GM23338 (cell line): ENCODE measurements at regions not wholly inside any gene's neighbourhood (a gene's known extent, or its start where the extent isn't known, plus 50 kb on each side); places are given as distances from the start of the nearest gene placed in this dataset.

Experiments used
- ATAC-seq: fragments of 200-7000 bp; cut with Tn5 transposase; 3 replicates; pipeline ENCODE4 v1.9.1; 2020
- DNase-seq: peaks from one replicate; pipeline ENCODE4 v3.0.0-alpha.2; 2015; ENCODE audit warnings: low spot score
- H2AFZ ChIP-seq: fragments of 200-600 bp; sonication (generic); 2 replicates; pipeline ENCODE4 v1.8.0; 2016; ENCODE audit warnings: antibody characterized with exemption, mild to moderate bottlenecking, moderate library complexity
- H3F3A ChIP-seq: fragments of 200-600 bp; sonication (generic); replicated peaks from 2 replicates; pipeline ENCODE4 v1.8.0; 2017; ENCODE audit warnings: antibody characterized with exemption, mixed run types, low read depth
- H3K27ac ChIP-seq: fragments of 200-600 bp; sonication (generic); 2 replicates; pipeline ENCODE4 v1.6.1; 2016; ENCODE audit warnings: low read depth
- H3K27me3 ChIP-seq: fragments of 200-600 bp; sonication (generic); 2 replicates; pipeline ENCODE4 v1.8.0; 2016; ENCODE audit warnings: mild to moderate bottlenecking, mixed run types, moderate library complexity; ENCODE audit not compliant: insufficient read depth
- H3K36me3 ChIP-seq: fragments of 200-600 bp; sonication (generic); 2 replicates; pipeline ENCODE4 v1.8.0; 2016; ENCODE audit warnings: mild to moderate bottlenecking; ENCODE audit not compliant: insufficient read depth
- H3K4me1 ChIP-seq: fragments of 200-600 bp; sonication (generic); 2 replicates; pipeline ENCODE4 v1.8.0; 2016; ENCODE audit warnings: mild to moderate bottlenecking, moderate library complexity; ENCODE audit not compliant: insufficient read depth
- H3K4me2 ChIP-seq: fragments of 200-600 bp; sonication (generic); 2 replicates; pipeline ENCODE4 v1.7.1; 2017; ENCODE audit warnings: mixed run types
- H3K4me3 ChIP-seq: fragments of 200-600 bp; sonication (generic); 2 replicates; pipeline ENCODE4 v1.6.1; 2016; ENCODE audit warnings: mixed run types
- H3K79me2 ChIP-seq: fragments of 200-600 bp; sonication (generic); replicated peaks from 2 replicates; pipeline ENCODE4 v1.8.0; 2017; ENCODE audit warnings: mild to moderate bottlenecking; ENCODE audit not compliant: insufficient read depth
- H3K9me2 ChIP-seq: fragments of 200-600 bp; sonication (generic); 2 replicates; pipeline ENCODE4 v1.8.0; 2017; ENCODE audit not compliant: insufficient read depth
- H4K20me1 ChIP-seq: fragments of 200-600 bp; sonication (generic); replicated peaks from 2 replicates; pipeline ENCODE4 v1.8.0; 2017; ENCODE audit warnings: mild to moderate bottlenecking; ENCODE audit not compliant: insufficient read depth
- H3K27ac Mint-ChIP-seq: 2 replicates; pipeline ENCODE4 v1.8.0; 2020; ENCODE audit warnings: inconsistent platforms, mild to moderate bottlenecking, moderate library complexity, mixed read lengths
- H3K27me3 Mint-ChIP-seq: 3 replicates; pipeline ENCODE4 v1.8.0; 2022; ENCODE audit warnings: low read depth, mild to moderate bottlenecking, moderate library complexity, mixed read lengths, inconsistent platforms; ENCODE audit not compliant: insufficient read depth, poor library complexity
- H3K36me3 Mint-ChIP-seq: 3 replicates; pipeline ENCODE4 v1.8.0; 2021; ENCODE audit warnings: low read depth, mild to moderate bottlenecking, inconsistent platforms, moderate library complexity, mixed read lengths
- H3K4me1 Mint-ChIP-seq: 3 replicates; pipeline ENCODE4 v1.8.0; 2020; ENCODE audit warnings: mild to moderate bottlenecking, inconsistent platforms, mixed read lengths
- H3K4me3 Mint-ChIP-seq: 3 replicates; pipeline ENCODE4 v1.8.0; 2021; ENCODE audit warnings: moderate library complexity, mild to moderate bottlenecking, inconsistent platforms, mixed read lengths
- H3K9me3 Mint-ChIP-seq: 3 replicates; pipeline ENCODE4 v1.8.0; 2020; ENCODE audit warnings: moderate library complexity, mild to moderate bottlenecking, inconsistent platforms, mixed read lengths
- CREB1 ChIP-seq: fragments of 250-450 bp; sonication (Bioruptor Pico); IDR thresholded peaks from 2 replicates; pipeline ENCODE4 v1.5.0; 2020; ENCODE audit warnings: low read depth, mild to moderate bottlenecking, moderate library complexity
- CTCF ChIP-seq, 2 experiments: fragments of 200-600 bp in 1 of 2; sonication (generic) in 1 of 2; conservative IDR thresholded peaks; 2 replicates each; pipeline versions ENCODE4 v1.5.1 to v1.6.1; 2016 to 2017; ENCODE audit warnings: antibody characterized with exemption in 2 of 2, low read depth in 2 of 2, mild to moderate bottlenecking in 2 of 2, moderate library complexity in 1 of 2
- EZH2 ChIP-seq: fragments of 200-600 bp; sonication (generic); IDR thresholded peaks from one replicate; pipeline ENCODE4 v1.8.0; 2017; ENCODE audit warnings: antibody characterized with exemption, mild to moderate bottlenecking, low read depth; ENCODE audit not compliant: unreplicated experiment
- EZH2phosphoT487 ChIP-seq: fragments of 200-600 bp; sonication (generic); IDR thresholded peaks from one replicate; pipeline ENCODE4 v1.8.1; 2018; ENCODE audit warnings: antibody characterized with exemption; ENCODE audit not compliant: unreplicated experiment
- JUNB ChIP-seq: IDR thresholded peaks from one replicate; pipeline ENCODE4 v1.6.1; 2016; ENCODE audit warnings: antibody characterized with exemption; ENCODE audit not compliant: unreplicated experiment
- NANOG ChIP-seq: IDR thresholded peaks from 2 replicates; pipeline ENCODE4 v1.6.1; 2016; ENCODE audit warnings: antibody characterized with exemption, borderline replicate concordance
- POLR2AphosphoS5 ChIP-seq: IDR thresholded peaks from 2 replicates; pipeline ENCODE4 v1.6.1; 2016; ENCODE audit warnings: antibody characterized with exemption, low read depth
- REST ChIP-seq: IDR thresholded peaks from one replicate; pipeline ENCODE4 v1.6.1; 2018; ENCODE audit warnings: antibody characterized with exemption; ENCODE audit not compliant: unreplicated experiment
- STAT1 ChIP-seq: IDR thresholded peaks from one replicate; pipeline ENCODE4 v1.6.1; 2016; ENCODE audit warnings: antibody characterized with exemption; ENCODE audit not compliant: unreplicated experiment
- ZNF114 ChIP-seq: fragments of 250-450 bp; sonication (Bioruptor Pico); IDR thresholded peaks from 2 replicates; pipeline ENCODE4 v1.5.0; 2020; ENCODE audit warnings: mild to moderate bottlenecking, moderate library complexity
- ZNF331 ChIP-seq: fragments of 250-450 bp; sonication (Bioruptor Pico); IDR thresholded peaks from 2 replicates; pipeline ENCODE4 v1.5.0; 2020; ENCODE audit warnings: low read depth, mild to moderate bottlenecking, moderate library complexity
- TF ChIP-seq, protein P1 (sequence below): IDR thresholded peaks from 2 replicates; pipeline ENCODE4 v1.6.1; 2016; ENCODE audit warnings: antibody characterized with exemption

DNA sequence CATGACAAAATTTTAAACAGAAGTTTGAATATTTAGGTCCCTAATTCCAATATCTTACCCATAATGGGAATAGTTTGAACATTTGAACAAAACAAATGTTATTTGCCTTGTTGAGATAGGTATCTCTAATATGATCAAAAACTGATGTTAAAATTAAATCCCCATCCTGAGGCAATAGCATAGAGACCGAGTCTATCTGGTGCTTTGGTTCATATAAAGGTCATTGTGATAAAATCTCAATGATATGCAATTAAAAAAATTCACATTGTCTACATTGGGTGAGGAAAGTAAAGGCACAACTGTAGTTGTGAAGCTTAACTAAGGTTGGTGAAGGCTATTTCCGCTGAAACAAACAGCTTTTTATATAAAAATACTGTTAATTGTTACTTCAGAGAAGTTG, 318.3 kb downstream of the CAAP1 start:
- DNase-seq, result no peak
- Histone ChIP-seq H2AFZ (no peak overlapping the region), H3K9me2 (peaks cover 6% of the 10 kb centered on the region; the same call in 1 of the 2 replicates), H3K27ac (no peak overlapping the region), H3K36me3 (no peaks in the 10 kb centered on the region), H3K79me2 (no peaks in the 10 kb centered on the region), H3K4me1 (no peaks in the 10 kb centered on the region), H3K4me3 (no peak overlapping the region), H3K4me2 (no peak overlapping the region), H4K20me1 (no peaks in the 10 kb centered on the region), H3F3A (no peaks in the 10 kb centered on the region), H3K27me3 (no peaks in the 10 kb centered on the region)
- no peak for ATAC-seq
- no peak overlapping the region for H3K4me3 Mint-ChIP-seq
- H3K4me1 Mint-ChIP-seq, result no peaks in the 10 kb centered on the region
- H3K36me3 Mint-ChIP-seq, result no peaks in the 10 kb centered on the region
- H3K27me3 Mint-ChIP-seq, result no peaks in the 10 kb centered on the region
- no peak for TF ChIP-seq ZNF331
- no peak for TF ChIP-seq EZH2
- TF ChIP-seq, protein P1, sequence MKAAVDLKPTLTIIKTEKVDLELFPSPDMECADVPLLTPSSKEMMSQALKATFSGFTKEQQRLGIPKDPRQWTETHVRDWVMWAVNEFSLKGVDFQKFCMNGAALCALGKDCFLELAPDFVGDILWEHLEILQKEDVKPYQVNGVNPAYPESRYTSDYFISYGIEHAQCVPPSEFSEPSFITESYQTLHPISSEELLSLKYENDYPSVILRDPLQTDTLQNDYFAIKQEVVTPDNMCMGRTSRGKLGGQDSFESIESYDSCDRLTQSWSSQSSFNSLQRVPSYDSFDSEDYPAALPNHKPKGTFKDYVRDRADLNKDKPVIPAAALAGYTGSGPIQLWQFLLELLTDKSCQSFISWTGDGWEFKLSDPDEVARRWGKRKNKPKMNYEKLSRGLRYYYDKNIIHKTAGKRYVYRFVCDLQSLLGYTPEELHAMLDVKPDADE, result no peak
- TF ChIP-seq JUNB, result no peak
- TF ChIP-seq CREB1, result no peak
- TF ChIP-seq NANOG, result no peak
- no peak for TF ChIP-seq STAT1
- TF ChIP-seq POLR2AphosphoS5, result no peak
- no peak for TF ChIP-seq EZH2phosphoT487
- TF ChIP-seq ZNF114 (CRISPR knock-in tag), result no peak
- H3K27ac Mint-ChIP-seq, result no peak overlapping the region
- no peaks in the 10 kb centered on the region for H3K9me3 Mint-ChIP-seq

- no peaks in the 10 kb centered on the region for H3K27me3 ChIP-seq
- no peaks in the 10 kb centered on the region for H3K9me3 Mint-ChIP-seq
- ATAC-seq (no peak), DNase-seq (no peak)
- H3K9me2 ChIP-seq, result no peaks in the 10 kb centered on the region
- no peaks in the 10 kb centered on the region for H3K27me3 Mint-ChIP-seq
- H3K79me2 ChIP-seq, result no peaks in the 10 kb centered on the region
- no peaks in the 10 kb centered on the region for H4K20me1 ChIP-seq
- no peak overlapping the region for H3K4me2 ChIP-seq
- no peak overlapping the region for H2AFZ ChIP-seq
- no peak overlapping the region for H3K27ac Mint-ChIP-seq
- no peaks in the 10 kb centered on the region for H3F3A ChIP-seq
- H3K27ac ChIP-seq, result no peak overlapping the region
- no peaks in the 10 kb centered on the region for H3K4me1 Mint-ChIP-seq
- H3K4me1 ChIP-seq, result no peaks in the 10 kb centered on the region
- H3K36me3 ChIP-seq, result no peaks in the 10 kb centered on the region
- H3K4me3 ChIP-seq, result no peak overlapping the region
- H3K36me3 Mint-ChIP-seq, result no peaks in the 10 kb centered on the region
- no peak overlapping the region for H3K4me3 Mint-ChIP-seq
- TF ChIP-seq EZH2phosphoT487 (no peak), POLR2AphosphoS5 (no peak), ZNF331 (no peak), NANOG (no peak), EZH2 (no peak), CTCF (conservative IDR thresholded peaks at IDR 0.05; ENCODE audit: low read depth in 2 of 2) (no peak), STAT1 (no peak), REST (no peak), CREB1 (no peak), ZNF114 (CRISPR knock-in tag) (no peak)
- TF ChIP-seq, protein P1, result no peak
Observed at GRCh38 chr9:26567976-26568375, 324.6 kb downstream of the CAAP1 start.
